ENCODE measurements at regions not wholly inside any gene's neighbourhood (a gene's known extent, or its start where the extent isn't known, plus 50 kb on each side); places are given as distances from the start of the nearest gene placed in this dataset.
"Not testable (repeated sequence)": the region's sequence is repeated elsewhere in the genome, so short reads cannot be mapped to it uniquely, and the experiment has no call there.

GRCh38 chr1:14142397-14143100 is 442.6 kb downstream of the PRDM2 start:
- DNase-seq, result no peak

DNA sequence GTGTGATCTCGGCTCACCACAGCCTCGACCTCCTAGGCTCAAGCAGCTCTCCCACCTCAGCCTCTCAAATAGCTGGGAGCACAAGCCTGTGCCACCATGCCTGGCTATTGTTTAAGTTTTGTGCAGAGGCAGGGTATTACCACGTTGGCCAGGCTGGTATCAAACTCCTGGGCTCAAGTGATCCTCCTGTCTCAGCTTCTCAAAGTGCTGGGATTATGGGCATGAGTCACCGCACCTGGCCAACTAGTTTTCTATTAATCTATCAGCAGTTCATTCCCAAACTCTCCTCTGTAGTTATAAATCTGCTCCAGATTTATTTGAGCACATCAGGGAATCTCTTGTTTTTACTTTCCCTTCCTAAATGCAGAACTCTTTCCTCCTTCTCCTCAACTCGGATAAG is 443.8 kb downstream of the PRDM2 start:
- DNase-seq, result no peak

DNA sequence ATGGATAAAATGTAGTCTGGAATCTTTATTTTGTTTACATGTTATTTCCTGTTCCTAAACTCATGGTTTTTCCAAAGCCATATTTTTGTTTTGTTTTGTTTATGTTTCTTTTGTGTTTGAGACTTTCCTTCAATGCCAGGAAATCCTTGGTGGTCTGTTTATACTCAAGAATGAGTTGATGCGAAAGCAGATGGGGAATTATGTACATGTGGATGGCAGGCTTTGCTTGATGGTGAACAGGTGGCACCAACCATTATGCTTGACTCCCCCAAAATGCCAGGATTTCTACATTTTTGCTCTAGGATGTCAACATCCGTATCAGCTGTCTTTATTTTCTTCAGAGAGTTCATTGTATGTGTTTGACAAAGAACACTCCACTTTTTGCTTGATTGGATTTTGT is 448.5 kb downstream of the PRDM2 start:
- no peak for DNase-seq

DNA sequence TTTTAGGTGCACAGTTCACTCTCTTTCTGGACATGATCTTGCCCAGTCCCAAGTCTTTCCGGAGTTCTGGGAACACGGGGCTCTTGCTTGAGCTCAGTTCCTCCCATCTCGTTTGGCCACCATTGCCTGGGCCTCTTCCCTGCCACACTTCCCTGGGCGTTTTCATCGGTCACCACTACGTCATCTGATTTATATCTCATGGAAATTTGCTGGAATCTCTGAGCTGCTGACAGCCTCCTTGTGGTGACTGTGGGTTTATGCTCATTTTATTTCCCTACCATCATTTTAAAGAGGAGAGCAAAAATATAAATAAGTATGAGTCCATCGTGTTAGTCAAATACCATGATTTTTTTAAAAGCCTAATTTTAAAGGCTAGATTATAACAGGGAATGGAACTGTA is 449.1 kb upstream of the KAZN start:
- DNase-seq, result no peak

- DNase-seq, result no peak
Observed at GRCh38 chr1:14156543-14156942, 441.9 kb upstream of the KAZN start.

- no peak for DNase-seq
Observed at GRCh38 chr1:14160781-14161180, 437.7 kb upstream of the KAZN start.

DNA sequence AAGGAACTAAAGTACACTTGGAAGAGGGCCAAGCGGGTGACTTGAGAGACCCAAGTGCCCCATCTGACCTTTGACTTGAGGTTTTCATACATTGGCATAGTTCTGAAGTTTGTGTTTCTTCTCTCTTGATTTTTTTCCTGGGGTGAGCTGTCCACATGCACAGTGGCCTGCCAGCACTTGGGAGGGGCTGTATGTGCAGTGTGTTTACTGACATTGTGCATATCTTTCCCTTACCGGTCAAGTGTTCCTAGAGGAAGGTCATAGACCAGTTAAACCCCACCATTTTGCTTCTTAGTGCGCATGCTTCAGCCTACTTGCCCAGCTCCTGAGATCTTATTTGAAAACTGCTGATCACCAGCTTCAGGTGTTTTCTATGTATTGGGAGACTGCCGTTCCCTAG is 435.2 kb upstream of the KAZN start:
- no peak for DNase-seq

DNA sequence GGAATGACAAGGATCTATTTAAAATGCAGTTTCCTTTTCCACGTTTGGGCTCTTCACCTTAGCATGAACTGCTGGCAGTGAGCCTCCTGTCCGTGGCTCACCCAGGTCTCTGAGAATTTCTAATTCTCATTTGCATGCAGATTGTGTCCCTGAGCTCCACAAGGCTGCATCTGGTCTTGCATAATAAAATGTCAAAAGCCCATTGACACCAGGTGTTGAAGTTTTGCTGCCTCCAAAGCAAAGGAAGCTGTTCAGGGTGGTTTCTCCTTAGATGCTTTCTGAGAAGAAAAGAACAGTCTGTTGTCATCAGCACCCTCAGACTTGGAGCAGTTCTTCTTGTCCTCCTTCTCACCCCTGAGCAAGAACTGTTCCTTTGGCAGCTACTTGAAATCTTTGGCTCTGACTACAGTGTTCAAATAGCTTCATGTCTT is 433.1 kb upstream of the KAZN start:
- DNase-seq, result no peak

DNA sequence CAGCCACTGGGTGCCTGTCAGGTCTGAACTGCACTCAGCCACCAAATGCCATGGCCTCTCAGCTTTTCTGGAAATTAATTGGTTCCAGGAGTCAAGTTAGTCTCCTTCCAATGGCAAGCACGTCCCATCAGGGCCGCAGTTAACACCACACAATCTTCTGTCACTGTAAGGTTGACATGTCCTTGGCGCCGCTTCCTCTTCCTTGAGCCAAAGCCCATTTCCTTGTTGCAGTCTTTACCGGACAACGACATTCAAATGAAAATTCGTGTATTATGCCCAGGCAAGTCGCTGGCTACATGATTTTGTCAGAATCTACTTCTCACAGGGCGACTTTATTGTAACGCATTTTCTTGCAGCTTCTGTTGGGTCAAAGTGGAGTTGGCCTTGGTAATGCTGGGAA is 430.6 kb upstream of the KAZN start:
- no peak for DNase-seq

- DNase-seq, result no peak
Observed at GRCh38 chr1:14168326-14169063, 430.0 kb upstream of the KAZN start.

- DNase-seq, result no peak
Observed at GRCh38 chr1:14173598-14173997, 424.9 kb upstream of the KAZN start.

DNA sequence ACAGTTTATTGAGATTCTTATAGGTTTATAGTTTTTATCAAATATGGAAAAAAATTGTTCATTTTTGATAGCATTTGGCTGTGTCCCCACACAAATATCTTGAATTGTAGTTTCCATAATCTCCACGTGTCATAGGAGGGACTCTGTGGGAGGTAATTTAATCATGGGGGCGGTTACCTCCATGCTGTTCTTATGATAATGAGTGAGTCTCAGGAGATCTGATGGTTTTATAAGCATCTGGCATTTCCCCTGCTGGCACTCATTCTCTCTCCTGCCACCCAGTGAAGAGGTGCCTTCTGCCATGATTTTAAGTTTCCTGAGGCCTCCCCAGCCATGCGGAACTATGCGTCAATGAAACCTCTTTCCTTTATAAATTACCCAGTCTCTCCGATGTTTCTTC is 420.6 kb upstream of the KAZN start:
- DNase-seq, result not testable (repeated sequence)

DNA sequence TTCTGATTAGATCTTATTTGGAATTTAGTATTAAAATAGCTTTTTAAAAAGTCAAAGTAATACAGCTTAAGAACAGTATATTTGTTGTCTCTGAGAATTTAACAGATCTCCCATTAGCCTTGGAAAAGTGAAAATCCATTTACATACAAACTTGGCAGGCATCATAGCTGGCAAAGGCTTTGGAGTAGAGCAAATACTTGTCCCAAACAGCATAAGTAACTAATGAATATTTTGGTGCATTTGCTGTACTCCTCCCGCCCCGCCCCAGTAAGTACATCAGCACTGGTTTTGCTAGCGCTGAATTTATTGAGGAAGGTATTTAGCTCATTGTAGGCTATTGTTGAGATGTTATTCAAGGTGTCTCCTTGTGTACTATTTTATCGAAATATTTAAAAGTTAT is 417.7 kb upstream of the KAZN start:
- no peak for DNase-seq

DNA sequence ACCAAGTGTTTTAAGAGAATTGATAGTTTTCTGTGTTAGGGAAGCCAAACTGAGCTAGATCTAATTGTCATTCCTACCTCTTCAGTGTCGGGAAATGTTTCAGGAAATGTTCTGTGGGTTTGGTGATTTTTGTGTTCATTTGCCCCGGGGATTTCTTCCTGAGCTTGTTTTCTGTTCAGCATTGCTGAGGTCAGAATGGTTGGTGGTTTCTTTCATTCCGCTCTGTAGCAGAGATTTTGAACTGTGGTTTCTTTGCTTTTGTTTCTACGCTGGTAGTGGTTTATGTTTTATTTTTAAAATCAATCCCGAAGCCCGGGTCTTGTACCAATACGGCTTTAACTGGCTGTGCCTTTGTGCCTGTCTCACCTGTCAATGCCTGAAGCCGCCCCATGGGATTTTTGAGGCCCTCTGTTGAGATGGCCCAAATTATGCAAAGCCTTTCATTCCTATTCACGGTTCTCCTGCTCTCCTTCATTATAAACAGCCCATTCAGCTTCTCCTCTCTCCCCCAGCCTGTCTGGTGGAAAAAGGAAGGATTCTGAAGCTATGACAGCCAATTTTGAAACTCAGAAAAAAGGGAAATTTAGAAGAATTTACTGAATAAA is 417.2 kb upstream of the KAZN start:
- DNase-seq, result no peak

GRCh38 chr1:14182856-14183255 is 415.6 kb upstream of the KAZN start:
- DNase-seq, result no peak

DNA sequence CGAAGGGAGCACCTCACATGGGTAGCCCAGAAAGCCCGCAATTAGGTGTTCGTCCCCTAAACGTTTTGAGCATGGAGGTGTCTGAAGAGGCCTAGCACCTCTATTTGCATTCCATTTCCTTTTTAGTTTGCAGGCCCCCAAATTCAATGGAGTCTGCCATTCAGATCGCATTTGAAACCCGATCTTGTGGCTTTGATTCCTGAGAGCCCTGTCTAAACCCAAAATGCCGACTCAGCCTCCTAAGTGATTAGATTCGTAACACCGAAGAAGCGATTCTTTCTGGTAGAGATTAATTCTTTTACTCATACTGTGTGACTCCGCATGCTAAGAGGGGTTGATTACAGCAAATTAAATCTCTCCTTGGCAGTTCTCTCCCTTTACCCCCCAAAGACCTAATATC is 415.2 kb upstream of the KAZN start:
- DNase-seq, result no peak

DNA sequence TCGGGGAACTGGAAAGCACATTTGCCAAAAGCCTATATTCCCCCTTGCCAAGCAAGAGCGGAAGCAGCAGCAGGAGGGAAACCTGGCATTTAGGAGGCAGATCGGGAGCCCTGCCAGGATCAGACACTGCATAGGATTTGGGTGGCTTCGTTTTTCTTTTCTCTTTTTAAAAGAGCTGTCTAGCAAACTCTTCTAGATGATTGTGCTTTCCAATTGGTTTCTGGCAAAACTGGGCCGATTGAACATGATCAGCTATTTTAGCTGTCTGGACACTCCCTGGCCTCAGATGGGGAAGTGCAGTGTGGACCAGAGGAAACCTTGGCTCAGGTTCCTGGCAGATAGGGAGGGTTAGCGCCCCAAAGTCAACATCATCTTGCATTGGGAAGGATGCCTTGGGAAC is 414.0 kb upstream of the KAZN start:
- no peak for DNase-seq

GRCh38 chr1:14189381-14189780 is 409.1 kb upstream of the KAZN start:
- no peak for DNase-seq

DNA sequence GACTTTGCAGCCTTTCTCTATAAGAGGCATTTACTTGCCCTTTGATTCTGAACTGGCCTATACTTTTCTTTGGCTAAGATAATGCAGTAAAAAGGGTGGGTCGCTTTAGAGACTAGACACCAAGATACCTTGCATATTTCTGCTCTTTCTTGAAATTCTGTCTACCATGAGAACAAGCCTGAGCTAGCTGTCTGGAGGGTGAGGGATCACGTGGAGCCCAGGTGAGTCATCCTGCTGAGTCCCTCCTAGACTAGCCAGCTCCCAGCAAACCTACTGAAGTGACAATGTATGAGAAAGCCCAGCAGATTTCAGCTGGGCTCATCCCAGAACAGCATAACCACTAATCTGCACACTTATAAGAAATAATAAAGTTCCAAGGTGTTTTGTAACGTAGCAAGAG is 408.0 kb upstream of the KAZN start:
- no peak for DNase-seq

DNA sequence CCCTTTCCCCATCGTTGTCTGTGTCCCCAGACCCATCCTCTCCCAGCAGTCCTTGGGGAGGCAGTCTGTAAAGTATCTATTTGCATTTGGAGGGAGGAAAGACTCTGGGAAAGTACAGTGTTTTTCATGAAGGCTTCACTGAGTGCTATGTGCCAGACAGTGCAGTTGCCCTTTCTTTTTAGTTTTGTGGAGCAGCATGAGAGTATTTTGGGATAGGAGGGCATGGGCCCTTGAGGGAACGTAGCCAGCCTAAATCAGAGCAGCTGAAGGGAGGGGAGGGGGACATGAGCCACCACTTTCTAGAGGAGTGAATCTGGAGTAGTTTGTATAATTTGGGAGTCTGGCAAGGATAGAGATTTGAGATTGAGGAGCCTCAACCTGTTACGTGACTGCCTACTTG is 404.0 kb upstream of the KAZN start:
- no peak for DNase-seq

DNA sequence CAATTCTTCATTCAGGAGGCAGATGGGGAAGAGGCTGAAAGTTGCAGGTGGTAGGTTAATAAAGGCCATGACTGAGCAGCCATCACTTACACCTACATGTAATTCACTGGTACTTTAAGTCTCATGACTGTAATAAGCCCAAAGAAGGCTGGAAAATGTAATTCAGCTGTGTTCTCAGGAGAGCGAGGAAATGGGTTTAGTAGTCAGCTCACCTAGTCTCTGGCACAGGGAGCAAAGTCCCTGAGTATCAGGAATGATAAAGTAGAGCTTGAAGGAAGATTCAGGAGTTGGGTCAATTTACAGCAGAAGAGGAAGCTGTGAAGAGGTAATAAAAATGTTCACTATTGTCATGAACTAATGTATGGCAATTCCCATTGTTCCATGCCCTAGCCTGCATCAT is 393.4 kb upstream of the KAZN start:
- DNase-seq, result no peak

GRCh38 chr1:14215151-14215550 is 383.3 kb upstream of the KAZN start:
- DNase-seq, result no peak

- no peak for DNase-seq
Observed at GRCh38 chr1:14217384-14217783, 381.1 kb upstream of the KAZN start.

- no peak for DNase-seq
Observed at GRCh38 chr1:14220324-14220723, 378.2 kb upstream of the KAZN start.

All from CD4-positive, alpha-beta T cell treated with Interleukin-12 subunit alpha and Interleukin-12 subunit beta, for 1 hour (primary cell).